Activated naive CD4-positive, alpha-beta T cell (primary cell): ENCODE measurements at regions not wholly inside any gene's neighbourhood (a gene's known extent, or its start where the extent isn't known, plus 50 kb on each side); places are given as distances from the start of the nearest gene placed in this dataset.
"Not testable (repeated sequence)": the region's sequence is repeated elsewhere in the genome, so short reads cannot be mapped to it uniquely, and the experiment has no call there.

Experiments
- DNase-seq, 4 experiments: peaks; one replicate each; lab custom pipeline; 2025; lab: John Stamatoyannopoulos, UW

DNA sequence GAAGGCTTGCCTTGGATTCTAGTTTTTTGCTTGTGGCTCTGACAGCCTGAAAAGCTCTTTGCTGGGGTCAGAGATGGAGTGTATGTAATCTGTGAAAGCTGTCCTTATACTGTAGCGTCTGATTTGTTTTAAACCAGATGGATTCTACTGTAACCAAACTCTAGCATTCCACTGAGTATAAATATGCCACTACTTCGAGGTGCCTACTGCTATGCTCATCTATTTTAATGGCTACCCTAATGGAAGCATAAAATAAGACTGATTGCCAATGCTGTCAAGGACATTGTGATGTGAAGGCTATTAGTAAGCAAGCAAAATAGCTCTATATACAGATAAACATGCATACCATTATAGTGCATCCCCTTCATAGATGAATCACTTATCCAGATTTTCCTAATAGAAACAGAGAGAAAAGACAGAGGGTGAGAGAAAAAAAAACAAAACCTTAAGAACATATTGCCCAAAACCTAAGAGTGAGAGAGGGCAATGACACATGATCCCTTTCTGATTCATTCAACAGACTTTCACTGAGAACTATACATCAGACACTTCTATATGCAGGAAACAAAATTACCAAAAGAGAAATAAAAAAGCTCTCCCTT lies 1025.8 kb upstream of the LCORL start:
- no peak for DNase-seq

DNA sequence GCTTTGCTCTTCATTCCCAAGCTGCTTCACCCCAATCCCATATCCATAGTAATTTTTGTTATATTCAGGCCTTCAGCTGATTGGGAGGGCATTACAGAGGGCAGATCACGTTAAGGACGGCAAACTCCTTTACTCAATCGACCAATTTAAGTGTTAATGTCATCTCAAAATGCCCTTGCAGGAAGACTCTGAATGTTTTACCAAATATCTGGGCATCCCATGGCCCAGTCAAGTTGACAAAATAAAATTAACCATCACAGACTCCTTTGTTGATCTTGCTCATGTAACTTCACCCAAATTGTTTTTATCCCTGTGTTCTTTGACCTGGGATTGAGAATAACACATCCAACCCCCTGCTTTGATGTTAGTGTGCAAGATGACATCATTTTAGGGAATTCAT lies 1018.3 kb upstream of the LCORL start:
- no peak for DNase-seq

- no peak for DNase-seq
Observed at GRCh38 chr4:19038231-19038630, 1016.7 kb upstream of the LCORL start.

DNA sequence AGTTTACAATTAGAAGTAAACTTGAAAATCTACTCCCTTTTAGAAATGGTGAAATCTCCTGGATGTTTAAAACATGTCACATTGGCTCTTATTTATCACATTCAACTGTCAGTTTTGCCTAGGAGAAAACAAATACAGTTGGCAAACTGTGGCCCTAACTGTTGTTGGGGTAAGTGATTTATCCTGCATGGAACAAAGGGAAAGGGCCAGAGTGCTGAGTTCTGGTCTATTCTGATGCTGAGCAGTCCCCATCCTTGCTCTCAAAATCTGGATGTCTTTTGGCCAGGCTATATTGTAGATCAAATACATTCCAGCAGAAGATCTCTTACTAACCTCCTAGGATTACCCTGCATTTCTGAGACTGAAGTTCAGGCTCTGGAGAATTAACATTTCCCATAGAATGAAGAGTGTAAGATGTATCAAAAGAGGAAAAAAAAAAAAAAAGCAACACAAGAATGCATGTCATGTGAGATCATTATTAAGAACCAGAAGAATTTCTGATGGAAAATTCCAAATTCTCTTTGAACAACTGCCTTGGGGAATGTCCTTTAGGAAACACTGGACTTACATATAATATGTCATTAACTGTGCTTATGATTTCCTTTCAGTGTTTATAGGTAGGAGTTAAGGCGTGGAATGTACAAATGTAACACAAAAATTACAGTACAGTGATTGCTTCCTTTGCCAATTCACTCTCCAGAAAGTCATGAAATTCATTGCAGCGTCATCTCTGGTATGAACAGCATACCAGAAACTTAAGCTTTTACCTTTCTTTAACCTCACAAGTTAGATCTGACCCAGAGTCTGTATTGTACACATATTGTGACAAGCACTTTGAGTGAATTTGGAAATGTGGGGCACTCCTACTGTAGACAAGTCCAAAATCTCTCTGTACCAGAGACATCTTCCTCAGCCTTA lies 1012.5 kb upstream of the LCORL start:
- no peak for DNase-seq

DNA sequence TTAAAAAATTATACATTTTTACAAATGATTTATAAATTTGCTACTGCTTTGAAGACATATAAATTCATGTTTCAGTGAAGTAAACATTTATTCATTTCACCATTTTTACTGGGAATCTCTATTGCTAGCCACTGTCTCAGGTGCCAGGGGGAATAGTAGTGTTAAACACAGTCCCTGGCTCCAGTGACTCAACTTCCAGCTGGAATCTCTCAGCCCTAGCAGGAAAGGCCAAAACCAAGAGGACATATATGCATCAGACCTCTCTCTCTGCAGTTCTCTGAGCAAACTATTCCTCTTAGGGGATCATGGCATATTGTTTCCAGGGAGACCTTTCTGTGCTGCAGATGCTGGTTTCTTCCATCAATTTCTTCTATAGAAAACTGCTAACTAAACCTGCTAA lies 1009.0 kb upstream of the LCORL start:
- no peak for DNase-seq

GRCh38 chr4:19030048-19030447 lies 1008.5 kb upstream of the LCORL start:
- DNase-seq, result no peak

DNA sequence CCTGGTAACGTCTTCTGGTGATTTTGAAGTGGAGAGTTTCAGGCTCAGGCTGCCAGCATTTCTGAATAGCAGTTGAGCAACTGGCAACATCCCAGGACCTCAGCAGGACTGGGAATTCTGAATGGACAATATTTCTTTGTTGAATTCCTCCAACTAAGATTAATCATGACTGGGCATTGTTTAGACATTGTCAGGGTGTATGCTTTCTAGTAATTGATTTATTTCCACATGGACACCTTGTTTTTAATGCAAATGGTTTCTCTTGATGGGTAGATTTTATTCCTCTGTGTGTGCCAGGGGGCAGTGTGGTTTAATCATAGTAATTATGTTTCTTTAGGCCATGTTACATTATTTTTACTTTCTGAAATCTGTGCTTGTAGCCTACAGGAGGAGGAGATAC lies 1004.7 kb upstream of the LCORL start:
- DNase-seq, result no peak

- no peak for DNase-seq
Observed at GRCh38 chr4:19025031-19025430, 1003.5 kb upstream of the LCORL start.

GRCh38 chr4:19024047-19024446 lies 1002.5 kb upstream of the LCORL start:
- DNase-seq, result no peak

DNA sequence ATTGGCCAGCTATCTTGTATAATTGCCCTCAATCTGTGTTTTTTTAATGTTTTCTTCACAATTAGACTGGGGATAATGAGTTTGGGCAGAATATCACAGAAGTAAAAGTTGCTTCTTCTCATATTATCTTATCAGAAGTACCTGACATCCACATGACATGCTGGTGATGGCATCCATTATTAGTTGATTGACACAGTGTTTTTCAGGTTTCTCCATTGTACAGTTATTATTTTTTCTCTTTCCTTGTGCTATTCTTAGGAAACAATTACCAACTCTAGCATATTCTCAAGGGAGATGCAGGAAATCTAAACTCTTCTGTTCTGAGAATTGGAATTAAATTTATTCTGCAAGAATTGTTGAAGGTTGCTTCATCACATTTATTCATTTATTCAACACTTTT lies 1000.1 kb upstream of the LCORL start:
- DNase-seq, result no peak

DNA sequence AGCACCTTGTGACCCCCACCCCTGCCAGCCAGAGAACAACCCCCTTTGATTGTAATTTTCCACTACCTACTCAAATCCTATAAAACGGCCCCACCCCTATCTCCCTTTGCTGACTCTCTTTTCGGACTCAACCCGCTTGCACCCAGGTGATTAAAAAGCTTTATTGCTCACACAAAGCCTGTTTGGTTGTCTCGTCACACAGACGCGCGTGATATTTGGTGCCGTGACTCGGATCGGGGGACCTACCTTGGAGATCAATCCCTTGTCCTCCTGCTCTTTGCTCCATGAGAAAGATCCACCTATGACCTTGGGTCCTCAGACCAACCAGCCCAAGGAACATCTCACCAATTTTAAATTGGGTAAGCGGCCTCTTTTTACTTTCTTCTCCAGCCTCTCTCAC lies 995.0 kb upstream of the LCORL start:
- not testable (repeated sequence) for DNase-seq

DNA sequence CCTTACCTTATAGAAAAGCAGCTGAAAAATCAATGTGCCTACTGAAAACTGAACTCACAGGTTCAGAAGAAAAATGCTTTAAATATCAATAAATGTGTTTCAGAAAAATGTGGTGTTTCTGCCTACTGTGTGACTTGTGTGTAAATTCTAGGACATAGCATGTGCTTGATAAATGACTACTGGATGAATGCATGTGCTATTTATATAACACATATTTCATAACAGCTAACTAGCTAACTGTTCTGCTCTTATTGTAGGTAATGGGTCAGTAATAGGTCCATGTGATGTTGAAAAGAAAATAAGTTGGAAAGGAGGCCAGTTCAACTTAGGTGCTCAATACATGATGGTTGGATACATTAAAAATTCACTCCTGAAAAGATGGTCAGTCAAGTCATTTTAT lies 993.0 kb upstream of the LCORL start:
- DNase-seq, result no peak

- no peak for DNase-seq
Observed at GRCh38 chr4:19010761-19011160, 989.2 kb upstream of the LCORL start.

- no peak for DNase-seq
Observed at GRCh38 chr4:19009881-19010280, 988.3 kb upstream of the LCORL start.

GRCh38 chr4:19005211-19005610 lies 983.7 kb upstream of the LCORL start:
- no peak for DNase-seq

GRCh38 chr4:19002170-19002569 lies 980.6 kb upstream of the LCORL start:
- DNase-seq, result no peak

GRCh38 chr4:18999595-18999994 lies 978.0 kb upstream of the LCORL start:
- no peak for DNase-seq

DNA sequence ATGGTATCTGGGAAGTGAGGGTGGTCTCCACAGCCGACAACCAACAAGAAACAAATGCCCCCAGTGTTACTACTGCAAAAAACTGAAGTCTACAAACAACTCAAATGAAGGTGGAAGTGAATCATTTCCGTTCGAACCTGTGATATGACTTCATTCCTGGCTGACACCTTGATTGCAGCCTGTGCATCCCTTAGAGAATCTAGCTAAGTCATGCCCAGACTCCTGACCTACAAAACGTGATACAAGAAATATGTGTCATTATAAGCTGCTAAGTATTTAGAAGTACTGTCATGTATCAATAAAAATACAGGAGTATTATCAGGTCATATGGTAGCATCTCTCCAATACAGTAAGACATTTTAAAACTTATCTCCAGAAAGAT lies 959.7 kb upstream of the LCORL start:
- DNase-seq, result no peak

- no peak for DNase-seq
Observed at GRCh38 chr4:18980516-18981233, 959.1 kb upstream of the LCORL start.

GRCh38 chr4:18976884-18977283 lies 955.3 kb upstream of the LCORL start:
- no peak for DNase-seq

DNA sequence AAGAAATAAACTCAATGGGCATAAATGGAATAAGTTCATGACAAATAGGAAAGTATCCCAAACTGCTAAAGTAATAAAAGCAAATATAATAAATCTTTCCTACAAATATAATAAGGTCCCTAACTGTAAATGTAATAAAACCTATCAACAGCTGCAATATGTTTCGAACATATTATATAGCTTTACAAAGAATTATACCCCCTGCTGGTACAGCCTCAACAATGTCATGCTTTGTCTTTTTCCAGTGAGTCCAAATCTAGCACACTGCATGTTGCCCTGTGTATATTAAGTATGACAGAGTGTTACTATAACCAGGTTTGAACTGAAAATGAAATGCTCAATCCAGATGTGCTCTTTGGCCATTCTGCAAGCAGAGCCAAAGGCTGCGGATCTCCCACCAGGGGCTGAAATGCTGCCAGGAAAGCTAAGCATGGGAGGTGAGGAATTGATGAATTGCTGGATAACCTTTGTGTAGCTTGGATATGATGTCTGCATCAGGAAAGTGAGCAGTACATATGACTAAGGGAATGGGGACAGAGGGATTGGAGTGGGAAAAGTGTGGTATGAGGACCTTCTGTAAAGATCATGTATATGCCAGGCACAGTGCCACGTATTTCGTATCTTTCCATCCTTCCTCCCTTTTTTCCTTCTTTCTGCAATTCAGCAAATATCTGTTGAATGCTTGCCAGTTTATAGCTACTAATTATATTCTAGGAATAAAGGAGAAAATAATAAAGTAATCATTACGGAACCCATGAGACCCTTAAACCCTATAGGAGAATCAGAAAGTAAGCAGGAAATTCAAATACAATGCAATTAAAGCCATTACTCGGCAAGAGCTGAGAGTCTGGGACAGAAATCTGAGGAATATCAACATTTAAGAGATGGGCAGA lies 954.6 kb upstream of the LCORL start:
- DNase-seq, result no peak

GRCh38 chr4:18973296-18973695 lies 951.7 kb upstream of the LCORL start:
- DNase-seq, result no peak
